ENCODE measurements at regions not wholly inside any gene's neighbourhood (a gene's known extent, or its start where the extent isn't known, plus 50 kb on each side); places are given as distances from the start of the nearest gene placed in this dataset.

- H3K27ac Mint-ChIP-seq (ENCODE audit: unreplicated experiment) = no peak overlapping the region
- no peak for TF ChIP-seq EZH2 (IDR thresholded peaks at IDR 0.05; ENCODE audit: insufficient read depth, low read length)
- no peak for TF ChIP-seq CTCF (IDR thresholded peaks at IDR 0.05; ENCODE audit: insufficient read depth, low read depth, low read length)
- no peaks in the 10 kb centered on the region for H4K20me1 ChIP-seq (ENCODE audit: insufficient read depth, low read length)
- no peaks in the 10 kb centered on the region for H3K36me3 Mint-ChIP-seq (ENCODE audit: low read depth, unreplicated experiment)
- no peak overlapping the region for H3K4me3 Mint-ChIP-seq (ENCODE audit: unreplicated experiment)
- DNase-seq (ENCODE audit: low read depth) (no peak), FAIRE-seq (no peak)
- H3K9me3 Mint-ChIP-seq (ENCODE audit: unreplicated experiment) = peaks cover 2% of the 10 kb centered on the region
- H3K4me2 ChIP-seq (ENCODE audit: low read length) = no peak overlapping the region
- peaks cover 5% of the 10 kb centered on the region for H3K27me3 Mint-ChIP-seq (ENCODE audit: low read depth, unreplicated experiment)
- no peak overlapping the region for H3K27ac ChIP-seq (ENCODE audit: low read depth, low read length)
- H3K9ac ChIP-seq (ENCODE audit: low read length) = no peak overlapping the region
- H3K4me3 ChIP-seq (ENCODE audit: insufficient read depth, low read depth, low read length) = no peak overlapping the region
- H2AFZ ChIP-seq (ENCODE audit: low read depth, low read length) = no peak overlapping the region
- H3K4me1 ChIP-seq (ENCODE audit: insufficient read depth, low read length) = no peaks in the 10 kb centered on the region
- H3K27me3 ChIP-seq (ENCODE audit: insufficient read depth, low read length) = peaks cover 3% of the 10 kb centered on the region
- no peaks in the 10 kb centered on the region for H3K9me3 ChIP-seq (ENCODE audit: insufficient read depth, low read depth, low read length)
- H3K79me2 ChIP-seq (ENCODE audit: insufficient read depth, low read length) = no peaks in the 10 kb centered on the region
- H3K36me3 ChIP-seq (ENCODE audit: insufficient read depth, low read length) = no peaks in the 10 kb centered on the region
- peaks cover 2% of the 10 kb centered on the region for H3K4me1 Mint-ChIP-seq (ENCODE audit: low read depth, unreplicated experiment)
Observed at GRCh38 chr4:174147863-174148262, 135.6 kb downstream of the FBXO8 start.

- Mint-ChIP-seq H3K9me3 (ENCODE audit: unreplicated experiment) (peaks cover 2% of the 10 kb centered on the region), H3K27me3 (ENCODE audit: low read depth, unreplicated experiment) (peaks cover 5% of the 10 kb centered on the region), H3K27ac (ENCODE audit: unreplicated experiment) (no peak overlapping the region), H3K36me3 (ENCODE audit: low read depth, unreplicated experiment) (no peaks in the 10 kb centered on the region), H3K4me1 (ENCODE audit: low read depth, unreplicated experiment) (no peaks in the 10 kb centered on the region), H3K4me3 (ENCODE audit: unreplicated experiment) (no peak overlapping the region)
- DNase-seq (ENCODE audit: low read depth) = no peak
- Histone ChIP-seq H3K9ac (ENCODE audit: low read length) (no peak overlapping the region), H4K20me1 (ENCODE audit: insufficient read depth, low read length) (no peaks in the 10 kb centered on the region), H3K4me1 (ENCODE audit: insufficient read depth, low read length) (no peaks in the 10 kb centered on the region), H3K79me2 (ENCODE audit: insufficient read depth, low read length) (no peaks in the 10 kb centered on the region), H3K4me2 (ENCODE audit: low read length) (no peak overlapping the region), H3K27me3 (ENCODE audit: insufficient read depth, low read length) (peaks cover 3% of the 10 kb centered on the region), H2AFZ (ENCODE audit: low read depth, low read length) (no peak overlapping the region), H3K36me3 (ENCODE audit: insufficient read depth, low read length) (no peaks in the 10 kb centered on the region), H3K27ac (ENCODE audit: low read depth, low read length) (no peak overlapping the region), H3K9me3 (ENCODE audit: insufficient read depth, low read depth, low read length) (no peaks in the 10 kb centered on the region), H3K4me3 (ENCODE audit: insufficient read depth, low read depth, low read length) (no peak overlapping the region)
- no peak for FAIRE-seq
- TF ChIP-seq EZH2 (IDR thresholded peaks at IDR 0.05; ENCODE audit: insufficient read depth, low read length) (no peak), CTCF (IDR thresholded peaks at IDR 0.05; ENCODE audit: insufficient read depth, low read depth, low read length) (no peak)
Observed at GRCh38 chr4:174144106-174144505, 139.4 kb downstream of the FBXO8 start.

GRCh38 chr4:174141876-174142275 lies 141.6 kb downstream of the FBXO8 start:
- Histone ChIP-seq H3K36me3 (ENCODE audit: insufficient read depth, low read length) (no peaks in the 10 kb centered on the region), H3K79me2 (ENCODE audit: insufficient read depth, low read length) (no peaks in the 10 kb centered on the region), H4K20me1 (ENCODE audit: insufficient read depth, low read length) (no peaks in the 10 kb centered on the region), H3K27ac (ENCODE audit: low read depth, low read length) (no peak overlapping the region), H3K27me3 (ENCODE audit: insufficient read depth, low read length) (peaks cover 3% of the 10 kb centered on the region), H3K9ac (ENCODE audit: low read length) (no peak overlapping the region), H3K4me3 (ENCODE audit: insufficient read depth, low read depth, low read length) (no peak overlapping the region), H3K9me3 (ENCODE audit: insufficient read depth, low read depth, low read length) (no peaks in the 10 kb centered on the region), H2AFZ (ENCODE audit: low read depth, low read length) (no peak overlapping the region), H3K4me1 (ENCODE audit: insufficient read depth, low read length) (no peaks in the 10 kb centered on the region), H3K4me2 (ENCODE audit: low read length) (no peak overlapping the region)
- no peak for TF ChIP-seq EZH2 (IDR thresholded peaks at IDR 0.05; ENCODE audit: insufficient read depth, low read length)
- no peak for TF ChIP-seq CTCF (IDR thresholded peaks at IDR 0.05; ENCODE audit: insufficient read depth, low read depth, low read length)
- Mint-ChIP-seq H3K27ac (ENCODE audit: unreplicated experiment) (no peak overlapping the region), H3K4me1 (ENCODE audit: low read depth, unreplicated experiment) (no peaks in the 10 kb centered on the region), H3K36me3 (ENCODE audit: low read depth, unreplicated experiment) (no peaks in the 10 kb centered on the region), H3K9me3 (ENCODE audit: unreplicated experiment) (peaks cover 2% of the 10 kb centered on the region), H3K4me3 (ENCODE audit: unreplicated experiment) (no peak overlapping the region), H3K27me3 (ENCODE audit: low read depth, unreplicated experiment) (peaks cover 5% of the 10 kb centered on the region)
- DNase-seq (ENCODE audit: low read depth) = no peak
- FAIRE-seq = no peak
